H1 (cell line): ENCODE measurements at regions not wholly inside any gene's neighbourhood (a gene's known extent, or its start where the extent isn't known, plus 50 kb on each side); places are given as distances from the start of the nearest gene placed in this dataset.

ENCODE experiments used
- BRCA1 ChIP-seq: IDR thresholded peaks from 2 replicates; pipeline ENCODE4 v1.6.1; 2012; ENCODE audit warnings: low read depth, low read length, improper control_type of control experiment
- CTCF ChIP-seq, 3 experiments: IDR thresholded peaks; 1 replicate in 2 of 3; 2 replicates in 1 of 3; pipeline versions ENCODE4 v1.5.1 to v1.6.1; 2011; ENCODE audit warnings: low read length in 3 of 3, mild to moderate bottlenecking in 3 of 3, inconsistent platforms in 2 of 3, low read depth in 1 of 3, moderate library complexity in 1 of 3; ENCODE audit not compliant: insufficient read depth in 1 of 3; ENCODE audit errors: control extremely low read depth in 1 of 3
- HDAC6 ChIP-seq: IDR thresholded peaks from one replicate; pipeline ENCODE4 v1.7.1; 2012; ENCODE audit warnings: low read depth, mild to moderate bottlenecking, inconsistent platforms, low read length, moderate library complexity
- KDM1A ChIP-seq: fragments of 200-600, 300-600 bp; sonication (generic); IDR thresholded peaks from 2 replicates; pipeline ENCODE4 v1.7.1; 2016; ENCODE audit warnings: mild to moderate bottlenecking, low read length, borderline replicate concordance
- RNF2 ChIP-seq: fragments of 200-900, 300-1000 bp; sonication (generic); IDR thresholded peaks from 2 replicates; pipeline ENCODE4 v1.7.1; 2016; ENCODE audit warnings: borderline replicate concordance, low read depth, mild to moderate bottlenecking, antibody characterized with exemption, low read length; ENCODE audit not compliant: poor library complexity, severe bottlenecking; ENCODE audit errors: missing control alignments
- RXRA ChIP-seq: IDR thresholded peaks from 2 replicates; pipeline ENCODE4 v1.6.1; 2011; ENCODE audit warnings: low read depth, mild to moderate bottlenecking, low read length, moderate library complexity; ENCODE audit not compliant: insufficient read depth
- SIN3A ChIP-seq, 2 experiments: IDR thresholded peaks in 1 of 2; conservative IDR thresholded peaks in 1 of 2; 2 replicates each; pipeline ENCODE4 v1.6.1; 2011 to 2012; ENCODE audit warnings: low read length in 2 of 2, improper control_type of control experiment in 1 of 2, low read depth in 1 of 2, mild to moderate bottlenecking in 1 of 2
- TEAD4 ChIP-seq: IDR thresholded peaks from 2 replicates; pipeline ENCODE4 v1.6.1; 2012; ENCODE audit warnings: low read depth, low read length, inconsistent platforms, mixed read lengths

- TF ChIP-seq CTCF (IDR thresholded peaks at IDR 0.05; ENCODE audit: control extremely low read depth in 1 of 3, insufficient read depth in 1 of 3, low read depth in 1 of 3, low read length in 3 of 3), result no peak
- no peak for TF ChIP-seq RNF2
- no peak for TF ChIP-seq TEAD4
- TF ChIP-seq RXRA, result no peak
- TF ChIP-seq HDAC6, result no peak
- no peak for TF ChIP-seq SIN3A (conservative IDR thresholded peaks at IDR 0.05 in 1 of 2, IDR thresholded peaks at IDR 0.05 in 1 of 2; ENCODE audit: low read depth in 1 of 2, low read length in 2 of 2)
- no peak for TF ChIP-seq KDM1A
- no peak for TF ChIP-seq BRCA1
Observed at GRCh38 chr10:90998733-90999511, 78.0 kb upstream of the ANKRD1 start (continued).
